HFF-Myc (cell line): ENCODE measurements at regions not wholly inside any gene's neighbourhood (a gene's known extent, or its start where the extent isn't known, plus 50 kb on each side); places are given as distances from the start of the nearest gene placed in this dataset.
A peak's percentile ranks its signal among the peaks of the same experiment; 100 is the strongest.

Source experiments
- DNase-seq: peaks from one replicate; pipeline ENCODE4 v3.0.0-alpha.2; 2011; ENCODE audit warnings: low read depth; ENCODE audit errors: extremely low read depth
- H3K4me3 ChIP-seq: replicated peaks from 2 replicates; pipeline ENCODE4 v1.5.1; 2011; ENCODE audit warnings: low read depth, mild to moderate bottlenecking, control low read depth, low read length
- CTCF ChIP-seq: IDR thresholded peaks from 2 replicates; pipeline ENCODE4 v1.5.1; 2012; ENCODE audit warnings: mild to moderate bottlenecking, low read depth, low read length, control low read depth; ENCODE audit errors: missing control alignments

DNA sequence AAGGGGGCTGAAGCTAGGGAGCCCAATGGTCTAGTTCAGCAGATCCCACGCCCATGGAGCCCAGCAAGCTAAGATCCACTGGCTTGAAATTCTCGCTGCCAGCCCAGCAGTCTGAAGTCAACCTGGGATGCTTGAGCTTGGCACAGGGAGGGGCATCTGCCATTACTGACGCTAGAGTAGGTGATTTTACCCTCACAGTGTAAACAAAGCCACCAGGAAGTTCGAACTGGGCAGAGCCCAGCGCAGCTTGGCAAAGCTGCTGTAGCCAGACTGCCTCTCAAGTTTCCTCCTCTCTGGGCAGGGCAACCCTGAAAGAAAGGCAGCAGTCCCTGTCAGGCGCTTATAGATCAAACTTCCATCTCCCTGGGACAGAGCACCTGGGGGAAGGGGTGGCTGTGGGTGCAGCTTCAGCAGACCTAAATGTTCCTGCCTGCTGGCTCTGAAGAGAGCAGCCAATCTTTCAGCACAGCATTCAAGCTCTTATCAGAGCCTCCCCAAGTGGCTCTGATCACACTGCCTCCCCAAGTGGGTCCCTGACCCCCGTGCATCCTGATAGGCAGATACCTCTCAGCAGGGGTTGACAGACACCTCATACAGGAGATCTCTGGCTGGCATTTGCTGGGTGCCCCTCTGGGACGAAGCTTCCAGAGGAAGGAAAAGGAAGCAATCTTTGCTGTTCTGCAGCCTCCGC is 167.8 kb downstream of the CCDC71L start:
- DNase-seq, result no peak
- no peak overlapping the region for H3K4me3 ChIP-seq
- no peak for TF ChIP-seq CTCF

GRCh38 chr7:106488465-106488864 is 172.5 kb downstream of the CCDC71L start:
- DNase-seq, result no peak
- no peak overlapping the region for H3K4me3 ChIP-seq
- TF ChIP-seq CTCF, result no peak

GRCh38 chr7:106487892-106488291 is 173.1 kb downstream of the CCDC71L start:
- DNase-seq, result no peak
- no peak overlapping the region for H3K4me3 ChIP-seq
- no peak for TF ChIP-seq CTCF

DNA sequence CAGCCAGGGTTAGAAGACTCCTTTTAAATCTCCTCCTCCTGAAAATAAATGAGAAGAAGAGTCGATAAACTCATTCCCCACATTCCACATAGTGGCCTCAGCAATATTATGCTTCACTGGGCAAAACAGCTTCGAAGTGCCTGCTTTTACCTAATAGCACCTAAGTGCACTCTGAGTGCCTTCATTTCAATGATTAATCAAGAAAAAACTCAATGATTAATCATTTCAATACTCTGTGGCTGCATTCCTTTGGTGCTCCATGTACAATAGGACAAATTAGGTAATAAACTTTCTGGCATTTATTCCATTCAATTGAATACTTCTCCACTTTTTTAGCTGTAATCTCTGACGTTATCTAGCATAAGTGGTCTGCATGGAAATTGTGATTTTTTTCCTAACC is 174.6 kb downstream of the CCDC71L start:
- TF ChIP-seq CTCF, result no peak
- H3K4me3 ChIP-seq, result no peak overlapping the region
- no peak for DNase-seq

DNA sequence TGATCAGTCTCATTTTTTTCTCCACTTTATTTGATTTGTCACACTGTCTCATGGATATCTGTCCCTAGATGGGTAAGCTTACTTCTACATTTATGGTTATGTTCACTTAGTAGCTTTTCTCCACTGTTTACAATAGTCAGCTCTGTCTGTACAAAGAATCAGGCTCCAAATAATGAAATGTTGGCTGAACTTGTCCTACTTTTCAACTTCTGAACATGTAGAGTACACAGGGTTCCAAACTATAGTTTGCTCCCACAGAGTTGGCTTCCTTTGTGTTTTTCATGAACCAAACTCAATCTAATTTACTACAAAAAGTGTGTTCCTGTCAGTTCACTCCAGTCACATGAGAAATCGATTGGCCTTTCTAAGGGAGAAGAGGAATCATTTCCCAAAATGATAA is 175.0 kb downstream of the CCDC71L start:
- no peak for TF ChIP-seq CTCF
- DNase-seq, result no peak
- no peak overlapping the region for H3K4me3 ChIP-seq

- H3K4me3 ChIP-seq, result no peak overlapping the region
- DNase-seq, result peak; percentile 73
- TF ChIP-seq CTCF, result no peak
Observed at GRCh38 chr7:106485031-106485551, 175.9 kb downstream of the CCDC71L start.

DNA sequence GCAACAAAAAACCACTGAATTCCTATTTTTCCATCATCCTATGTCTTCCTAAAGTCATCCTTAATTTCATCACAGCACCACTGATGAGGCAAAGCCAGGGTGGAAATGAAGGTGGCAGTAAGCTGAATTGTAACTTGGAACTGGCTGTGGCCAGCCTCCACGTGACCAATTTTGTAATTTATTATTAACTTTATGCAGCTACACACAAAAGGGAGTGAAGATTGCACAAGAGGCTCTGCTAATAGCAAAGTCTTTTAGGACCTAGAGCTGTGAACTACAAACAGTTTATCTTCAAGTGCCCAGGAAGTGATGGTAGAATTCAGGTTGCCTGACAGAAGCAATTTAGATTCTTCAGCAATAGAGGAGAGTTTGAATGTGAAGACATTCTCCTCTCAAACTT is 176.4 kb downstream of the CCDC71L start:
- no peak overlapping the region for H3K4me3 ChIP-seq
- no peak for TF ChIP-seq CTCF
- DNase-seq, result peak; percentile 25
